ENCODE measurements at regions not wholly inside any gene's neighbourhood (a gene's known extent, or its start where the extent isn't known, plus 50 kb on each side); places are given as distances from the start of the nearest gene placed in this dataset.
"Not testable (repeated sequence)": the region's sequence is repeated elsewhere in the genome, so short reads cannot be mapped to it uniquely, and the experiment has no call there.

GRCh38 chr20:60751826-60752225 lies 500.2 kb upstream of the CDH4 start:
- no peak for DNase-seq (ENCODE audit: low read depth in 2 of 2)

GRCh38 chr20:60752741-60753420 lies 499.2 kb upstream of the CDH4 start:
- no peak for DNase-seq (ENCODE audit: low read depth in 2 of 2)

- no peak for DNase-seq (ENCODE audit: low read depth in 2 of 2)
These were observed 497.2 kb upstream of the CDH4 start for GRCh38 chr20:60754856-60755255.

- no peak for DNase-seq (ENCODE audit: low read depth in 2 of 2)
These were observed 492.4 kb upstream of the CDH4 start for GRCh38 chr20:60759651-60760050.

- DNase-seq (ENCODE audit: low read depth in 2 of 2): no peak
These were observed 491.6 kb upstream of the CDH4 start for GRCh38 chr20:60760256-60761000.

GRCh38 chr20:60761056-60761455 lies 491.0 kb upstream of the CDH4 start:
- DNase-seq (ENCODE audit: low read depth in 2 of 2): no peak

GRCh38 chr20:60762386-60762785 lies 489.7 kb upstream of the CDH4 start:
- DNase-seq (ENCODE audit: low read depth in 2 of 2): no peak

GRCh38 chr20:60764328-60764727 lies 487.7 kb upstream of the CDH4 start:
- no peak for DNase-seq (ENCODE audit: low read depth in 2 of 2)

- no peak for DNase-seq (ENCODE audit: low read depth in 2 of 2)
These were observed 487.3 kb upstream of the CDH4 start for GRCh38 chr20:60764771-60765170.

- DNase-seq (ENCODE audit: low read depth in 2 of 2): no peak
These were observed 486.1 kb upstream of the CDH4 start for GRCh38 chr20:60765821-60766403.

- no peak for DNase-seq (ENCODE audit: low read depth in 2 of 2)
These were observed 483.8 kb upstream of the CDH4 start for GRCh38 chr20:60768216-60768615.

- DNase-seq (ENCODE audit: low read depth in 2 of 2): no peak
These were observed 471.6 kb upstream of the CDH4 start for GRCh38 chr20:60780388-60781025.

GRCh38 chr20:60782959-60783625 lies 469.0 kb upstream of the CDH4 start:
- no peak for DNase-seq (ENCODE audit: low read depth in 2 of 2)

- DNase-seq (ENCODE audit: low read depth in 2 of 2): no peak
These were observed 466.8 kb upstream of the CDH4 start for GRCh38 chr20:60785301-60785700.

GRCh38 chr20:60785785-60786184 lies 466.3 kb upstream of the CDH4 start:
- DNase-seq (ENCODE audit: low read depth in 2 of 2): no peak

- no peak for DNase-seq (ENCODE audit: low read depth in 2 of 2)
These were observed 465.3 kb upstream of the CDH4 start for GRCh38 chr20:60786686-60787217.

GRCh38 chr20:60787276-60787675 lies 464.8 kb upstream of the CDH4 start:
- DNase-seq (ENCODE audit: low read depth in 2 of 2): no peak

GRCh38 chr20:60788070-60788469 lies 464.0 kb upstream of the CDH4 start:
- DNase-seq (ENCODE audit: low read depth in 2 of 2): no peak

- DNase-seq (ENCODE audit: low read depth in 2 of 2): no peak
These were observed 462.7 kb upstream of the CDH4 start for GRCh38 chr20:60789399-60789798.

- not testable (repeated sequence) for DNase-seq (ENCODE audit: low read depth in 2 of 2)
These were observed 461.7 kb upstream of the CDH4 start for GRCh38 chr20:60790339-60790738.

GRCh38 chr20:60791823-60792222 lies 460.2 kb upstream of the CDH4 start:
- DNase-seq (ENCODE audit: low read depth in 2 of 2): no peak

GRCh38 chr20:60792941-60793340 lies 459.1 kb upstream of the CDH4 start:
- no peak for DNase-seq (ENCODE audit: low read depth in 2 of 2)
